ENCODE measurements at regions not wholly inside any gene's neighbourhood (a gene's known extent, or its start where the extent isn't known, plus 50 kb on each side); places are given as distances from the start of the nearest gene placed in this dataset.

GRCh38 chr6:76856065-76856464, 607.2 kb downstream of the HTR1B start:
- TF ChIP-seq CTCF (IDR thresholded peaks at IDR 0.05; ENCODE audit: poor library complexity) (no peak), EZH2 (IDR thresholded peaks at IDR 0.05; ENCODE audit: borderline replicate concordance) (no peak), EZH2phosphoT487 (IDR thresholded peaks at IDR 0.05; ENCODE audit: low read depth, severe bottlenecking, unreplicated experiment) (no peak)

Measured in hepatocyte (in vitro differentiated cells).